ENCODE measurements at regions not wholly inside any gene's neighbourhood (a gene's known extent, or its start where the extent isn't known, plus 50 kb on each side); places are given as distances from the start of the nearest gene placed in this dataset.

- Histone ChIP-seq H4K20me1 (ENCODE audit: insufficient read depth, poor library complexity, severe bottlenecking) (no peaks in the 10 kb centered on the region), H3K79me2 (no peaks in the 10 kb centered on the region), H3K27me3 (no peaks in the 10 kb centered on the region), H3K9me3 (ENCODE audit: low read depth) (no peaks in the 10 kb centered on the region), H3K4me1 (ENCODE audit: insufficient read depth) (no peaks in the 10 kb centered on the region), H3K4me3 (no peak overlapping the region), H3K9me2 (replicated peaks; ENCODE audit: insufficient read depth) (no peaks in the 10 kb centered on the region), H2AFZ (no peak overlapping the region), H3K27ac (no peak overlapping the region), H3K36me3 (replicated peaks; ENCODE audit: insufficient read depth, low read depth) (no peaks in the 10 kb centered on the region), H3K4me2 (no peak overlapping the region)
- WGBS (ENCODE audit: low lambda C conversion rate, missing lambda C conversion rate) = 28% methylated on average over 2 of the region's 2 CpGs
- TF ChIP-seq EZH2phosphoT487 (IDR thresholded peaks at IDR 0.05; ENCODE audit: low read depth, severe bottlenecking, unreplicated experiment) (no peak), CTCF (IDR thresholded peaks at IDR 0.05; ENCODE audit: poor library complexity) (no peak), EZH2 (IDR thresholded peaks at IDR 0.05; ENCODE audit: borderline replicate concordance) (no peak)
- no peak for DNase-seq (ENCODE audit: low spot score)
Measured at GRCh38 chr7:113402005-113402404, 283.7 kb upstream of the SMIM30 start.

GRCh38 chr7:113394856-113395255, 276.5 kb upstream of the SMIM30 start:
- 54% methylated on average over 3 of the region's 3 CpGs for WGBS (ENCODE audit: low lambda C conversion rate, missing lambda C conversion rate)
- no peak overlapping the region for H3K4me3 ChIP-seq

GRCh38 chr7:113392841-113393540, 274.6 kb upstream of the SMIM30 start:
- Histone ChIP-seq H3K9me3 (ENCODE audit: low read depth) (no peaks in the 10 kb centered on the region), H2AFZ (no peak overlapping the region), H3K9me2 (replicated peaks; ENCODE audit: insufficient read depth) (no peaks in the 10 kb centered on the region), H3K27me3 (no peaks in the 10 kb centered on the region), H3K36me3 (replicated peaks; ENCODE audit: insufficient read depth, low read depth) (no peaks in the 10 kb centered on the region), H3K79me2 (no peaks in the 10 kb centered on the region), H3K4me2 (no peak overlapping the region), H3K4me1 (ENCODE audit: insufficient read depth) (no peaks in the 10 kb centered on the region), H3K4me3 (no peak overlapping the region), H3K27ac (peak overlapping the region; percentile 56), H4K20me1 (ENCODE audit: insufficient read depth, poor library complexity, severe bottlenecking) (no peaks in the 10 kb centered on the region)
- no peak for DNase-seq (ENCODE audit: low spot score)
- 68% methylated on average over 2 of the region's 2 CpGs for WGBS (ENCODE audit: low lambda C conversion rate, missing lambda C conversion rate)
- no peak for TF ChIP-seq CTCF (IDR thresholded peaks at IDR 0.05; ENCODE audit: poor library complexity)
- no peak for TF ChIP-seq EZH2phosphoT487 (IDR thresholded peaks at IDR 0.05; ENCODE audit: low read depth, severe bottlenecking, unreplicated experiment)

More at GRCh38 chr7:113394856-113395255, 276.5 kb upstream of the SMIM30 start:
- H3K79me2 ChIP-seq = no peaks in the 10 kb centered on the region
- H3K27me3 ChIP-seq = no peaks in the 10 kb centered on the region
- no peak for TF ChIP-seq CTCF (IDR thresholded peaks at IDR 0.05; ENCODE audit: poor library complexity)
- no peak for TF ChIP-seq EZH2 (IDR thresholded peaks at IDR 0.05; ENCODE audit: borderline replicate concordance)
- no peak for TF ChIP-seq EZH2phosphoT487 (IDR thresholded peaks at IDR 0.05; ENCODE audit: low read depth, severe bottlenecking, unreplicated experiment)
- no peaks in the 10 kb centered on the region for H3K36me3 ChIP-seq (replicated peaks; ENCODE audit: insufficient read depth, low read depth)
- H2AFZ ChIP-seq = no peak overlapping the region
- DNase-seq (ENCODE audit: low spot score) = no peak
- no peaks in the 10 kb centered on the region for H3K9me2 ChIP-seq (replicated peaks; ENCODE audit: insufficient read depth)
- no peak overlapping the region for H3K4me2 ChIP-seq
- H3K9me3 ChIP-seq (ENCODE audit: low read depth) = no peaks in the 10 kb centered on the region
- H4K20me1 ChIP-seq (ENCODE audit: insufficient read depth, poor library complexity, severe bottlenecking) = no peaks in the 10 kb centered on the region
- H3K4me1 ChIP-seq (ENCODE audit: insufficient read depth) = no peaks in the 10 kb centered on the region
- no peak overlapping the region for H3K27ac ChIP-seq
